ENCODE measurements at regions not wholly inside any gene's neighbourhood (a gene's known extent, or its start where the extent isn't known, plus 50 kb on each side); places are given as distances from the start of the nearest gene placed in this dataset.

DNA sequence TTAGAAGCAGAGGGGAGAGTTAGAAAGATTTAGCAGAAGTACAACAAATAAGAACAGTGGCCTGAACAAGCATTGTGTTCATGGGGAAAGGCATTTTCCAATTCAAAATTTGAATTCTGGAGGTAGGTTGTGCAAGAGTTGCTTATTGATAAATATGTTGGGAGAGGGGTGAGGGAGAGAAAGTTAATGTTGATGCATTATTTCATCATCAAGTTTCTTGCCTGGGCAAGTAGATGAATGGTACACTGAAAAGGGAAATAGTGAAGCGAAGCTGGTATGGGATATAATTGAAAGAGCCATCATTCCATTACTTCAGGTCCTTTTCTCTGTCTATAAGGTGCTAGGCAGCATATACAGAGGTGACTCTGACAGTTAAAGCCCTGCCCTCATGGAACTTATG, 288.9 kb upstream of the GBE1 start:
- Mint-ChIP-seq H3K9me3 (ENCODE audit: low read depth) (no peaks in the 10 kb centered on the region), H3K4me1 (ENCODE audit: low read depth) (no peaks in the 10 kb centered on the region), H3K27me3 (ENCODE audit: low read depth) (no peaks in the 10 kb centered on the region), H3K27ac (ENCODE audit: unreplicated experiment) (no peak overlapping the region), H3K4me3 (ENCODE audit: unreplicated experiment) (no peak overlapping the region), H3K36me3 (ENCODE audit: low read depth) (no peaks in the 10 kb centered on the region)
- no peak for DNase-seq (ENCODE audit: low spot score)
- TF ChIP-seq, protein P1, sequence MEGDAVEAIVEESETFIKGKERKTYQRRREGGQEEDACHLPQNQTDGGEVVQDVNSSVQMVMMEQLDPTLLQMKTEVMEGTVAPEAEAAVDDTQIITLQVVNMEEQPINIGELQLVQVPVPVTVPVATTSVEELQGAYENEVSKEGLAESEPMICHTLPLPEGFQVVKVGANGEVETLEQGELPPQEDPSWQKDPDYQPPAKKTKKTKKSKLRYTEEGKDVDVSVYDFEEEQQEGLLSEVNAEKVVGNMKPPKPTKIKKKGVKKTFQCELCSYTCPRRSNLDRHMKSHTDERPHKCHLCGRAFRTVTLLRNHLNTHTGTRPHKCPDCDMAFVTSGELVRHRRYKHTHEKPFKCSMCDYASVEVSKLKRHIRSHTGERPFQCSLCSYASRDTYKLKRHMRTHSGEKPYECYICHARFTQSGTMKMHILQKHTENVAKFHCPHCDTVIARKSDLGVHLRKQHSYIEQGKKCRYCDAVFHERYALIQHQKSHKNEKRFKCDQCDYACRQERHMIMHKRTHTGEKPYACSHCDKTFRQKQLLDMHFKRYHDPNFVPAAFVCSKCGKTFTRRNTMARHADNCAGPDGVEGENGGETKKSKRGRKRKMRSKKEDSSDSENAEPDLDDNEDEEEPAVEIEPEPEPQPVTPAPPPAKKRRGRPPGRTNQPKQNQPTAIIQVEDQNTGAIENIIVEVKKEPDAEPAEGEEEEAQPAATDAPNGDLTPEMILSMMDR (IDR thresholded peaks at IDR 0.05), result no peak

DNA sequence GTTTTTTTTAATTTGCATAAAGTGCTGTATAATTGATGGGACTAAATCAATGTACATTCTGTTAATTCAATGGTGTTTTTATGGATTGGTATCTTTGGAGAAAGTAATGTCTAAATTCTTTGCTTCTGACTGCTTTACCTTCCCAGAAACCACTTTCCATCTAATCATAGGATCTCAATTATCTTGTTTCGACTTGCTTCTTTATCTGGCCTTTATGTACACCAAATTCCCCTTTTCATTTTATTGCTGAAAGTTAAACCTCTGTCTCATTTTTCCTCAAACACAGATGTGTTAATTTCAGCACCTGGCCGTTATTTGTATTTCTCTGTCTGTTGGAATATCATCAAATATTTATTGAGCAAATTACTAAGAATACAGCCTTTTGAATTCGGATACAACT, 287.3 kb upstream of the GBE1 start:
- H3K4me3 Mint-ChIP-seq (ENCODE audit: unreplicated experiment), result no peak overlapping the region
- DNase-seq (ENCODE audit: low spot score), result no peak
- no peaks in the 10 kb centered on the region for H3K36me3 Mint-ChIP-seq (ENCODE audit: low read depth)
- H3K27ac Mint-ChIP-seq (ENCODE audit: unreplicated experiment), result no peak overlapping the region
- no peaks in the 10 kb centered on the region for H3K9me3 Mint-ChIP-seq (ENCODE audit: low read depth)
- H3K4me1 Mint-ChIP-seq (ENCODE audit: low read depth), result no peaks in the 10 kb centered on the region
- H3K27me3 Mint-ChIP-seq (ENCODE audit: low read depth), result no peaks in the 10 kb centered on the region
- TF ChIP-seq, protein P1 (IDR thresholded peaks at IDR 0.05), result no peak

DNA sequence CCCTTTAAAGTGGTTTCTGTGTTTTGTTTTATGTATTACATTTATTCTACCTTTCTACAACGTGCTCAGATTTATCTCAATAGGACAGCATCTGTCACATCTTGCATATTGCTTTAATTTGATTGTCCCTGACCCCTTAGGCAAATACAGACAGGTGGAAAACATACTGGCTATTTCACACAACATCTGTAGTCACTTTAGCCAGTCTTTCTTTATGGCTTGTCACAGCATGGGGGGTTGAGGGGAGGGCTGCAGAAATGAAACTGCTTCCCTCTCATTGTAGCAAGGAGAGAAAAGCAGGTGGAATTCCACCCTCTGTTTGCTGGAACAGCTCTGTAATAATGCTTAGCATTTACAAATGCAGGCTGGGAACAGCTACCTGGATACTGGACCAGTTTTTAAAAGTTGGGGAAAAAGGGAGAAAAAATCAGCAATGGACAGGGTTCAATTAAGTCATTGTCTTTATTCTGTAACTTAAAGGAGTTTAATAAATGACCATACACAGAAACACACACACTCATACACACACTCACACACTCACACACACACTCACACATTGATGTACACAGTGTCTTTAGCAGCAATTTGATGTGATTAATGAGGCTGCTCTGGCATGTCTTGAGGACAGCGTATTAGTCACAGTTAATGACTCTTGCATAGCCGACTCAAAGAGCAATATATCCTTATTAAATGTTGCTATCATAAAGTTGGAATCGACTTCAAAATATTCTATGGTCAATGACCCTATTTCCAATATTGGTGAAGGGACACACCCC, 283.7 kb upstream of the GBE1 start:
- no peak overlapping the region for H3K27ac Mint-ChIP-seq (ENCODE audit: unreplicated experiment)
- TF ChIP-seq, protein P1 (IDR thresholded peaks at IDR 0.05), result no peak

DNA sequence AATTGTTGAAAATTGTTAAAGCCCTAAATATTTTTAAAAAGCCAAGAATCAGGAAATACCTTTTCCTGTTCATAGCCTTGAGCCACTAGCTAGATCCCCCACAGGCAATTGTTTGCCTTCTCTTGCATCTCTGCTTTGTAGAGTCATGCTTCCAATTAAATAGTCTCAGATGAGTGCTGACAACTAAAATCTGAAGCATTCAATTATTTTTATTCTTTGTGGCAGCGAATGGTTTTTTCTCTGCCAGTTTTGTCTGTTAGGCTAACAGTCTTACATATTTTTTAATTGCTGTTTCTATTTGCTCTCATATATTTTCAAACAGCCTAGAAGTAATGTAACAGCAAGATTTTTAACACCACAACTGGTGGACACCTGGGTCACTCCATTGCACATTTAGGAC, 277.1 kb upstream of the GBE1 start:
- Mint-ChIP-seq H3K36me3 (ENCODE audit: low read depth) (no peaks in the 10 kb centered on the region), H3K4me3 (ENCODE audit: unreplicated experiment) (no peak overlapping the region), H3K4me1 (ENCODE audit: low read depth) (peaks cover 6% of the 10 kb centered on the region), H3K27me3 (ENCODE audit: low read depth) (no peaks in the 10 kb centered on the region), H3K27ac (ENCODE audit: unreplicated experiment) (no peak overlapping the region), H3K9me3 (ENCODE audit: low read depth) (no peaks in the 10 kb centered on the region)
- DNase-seq (ENCODE audit: low spot score), result no peak
- TF ChIP-seq, protein P1 (IDR thresholded peaks at IDR 0.05), result no peak

More for the DNA sequence above, 283.7 kb upstream of the GBE1 start:
- no peak for DNase-seq (ENCODE audit: low spot score)
- no peaks in the 10 kb centered on the region for H3K36me3 Mint-ChIP-seq (ENCODE audit: low read depth)
- H3K4me1 Mint-ChIP-seq (ENCODE audit: low read depth), result no peaks in the 10 kb centered on the region
- H3K27me3 Mint-ChIP-seq (ENCODE audit: low read depth), result no peaks in the 10 kb centered on the region
- H3K4me3 Mint-ChIP-seq (ENCODE audit: unreplicated experiment), result no peak overlapping the region
- no peaks in the 10 kb centered on the region for H3K9me3 Mint-ChIP-seq (ENCODE audit: low read depth)

DNA sequence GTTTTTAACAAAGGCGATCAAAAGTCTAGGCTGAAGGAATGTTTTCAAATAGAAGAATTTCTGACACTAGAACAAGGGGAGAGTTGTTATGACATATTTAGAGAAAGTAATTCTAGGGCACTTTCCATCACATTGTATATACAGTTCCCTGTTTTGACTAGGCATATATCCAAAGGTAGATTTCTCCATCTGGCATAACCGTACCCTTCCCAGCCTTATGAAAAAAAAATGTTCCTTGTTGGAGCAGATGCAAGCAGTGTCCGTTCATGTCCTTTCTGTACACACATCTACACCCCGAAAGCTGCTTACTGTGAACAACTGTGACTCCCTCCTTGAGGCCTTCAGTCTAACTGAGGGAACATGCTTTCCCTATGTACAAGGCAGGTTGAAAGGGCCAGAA, 271.7 kb upstream of the GBE1 start:
- H3K4me3 Mint-ChIP-seq (ENCODE audit: unreplicated experiment), result no peak overlapping the region
- DNase-seq (ENCODE audit: low spot score), result no peak

More for the DNA sequence above, 271.7 kb upstream of the GBE1 start:
- no peaks in the 10 kb centered on the region for H3K36me3 Mint-ChIP-seq (ENCODE audit: low read depth)
- no peaks in the 10 kb centered on the region for H3K27me3 Mint-ChIP-seq (ENCODE audit: low read depth)
- H3K27ac Mint-ChIP-seq (ENCODE audit: unreplicated experiment), result no peak overlapping the region
- H3K4me1 Mint-ChIP-seq (ENCODE audit: low read depth), result peaks cover 27% of the 10 kb centered on the region
- TF ChIP-seq, protein P1 (IDR thresholded peaks at IDR 0.05), result no peak
- no peaks in the 10 kb centered on the region for H3K9me3 Mint-ChIP-seq (ENCODE audit: low read depth)
